ENCODE measurements at regions not wholly inside any gene's neighbourhood (a gene's known extent, or its start where the extent isn't known, plus 50 kb on each side); places are given as distances from the start of the nearest gene placed in this dataset.

- Mint-ChIP-seq H3K36me3 (no peaks in the 10 kb centered on the region), H3K9me3 (no peaks in the 10 kb centered on the region), H3K4me1 (peaks cover 10% of the 10 kb centered on the region; the same call in 1 of the 2 replicates), H3K27ac (no peak overlapping the region), H3K27me3 (ENCODE audit: low read depth) (no peaks in the 10 kb centered on the region), H3K4me3 (no peak overlapping the region)
- no peak for ATAC-seq
- DNase-seq (ENCODE audit: low spot score) = no peak
- ChIA-PET CTCF (no interaction called here), POLR2A (no interaction called here)
- TF ChIP-seq ZNF219 (CRISPR knock-in tag; IDR thresholded peaks at IDR 0.05; ENCODE audit: borderline replicate concordance) (no peak), ZNF281 (CRISPR knock-in tag; IDR thresholded peaks at IDR 0.05) (no peak), HMGXB4 (CRISPR knock-in tag; IDR thresholded peaks at IDR 0.05) (no peak), CBFB (CRISPR knock-in tag; IDR thresholded peaks at IDR 0.05; ENCODE audit: low read depth) (no peak)
- TF ChIP-seq, protein P1, sequence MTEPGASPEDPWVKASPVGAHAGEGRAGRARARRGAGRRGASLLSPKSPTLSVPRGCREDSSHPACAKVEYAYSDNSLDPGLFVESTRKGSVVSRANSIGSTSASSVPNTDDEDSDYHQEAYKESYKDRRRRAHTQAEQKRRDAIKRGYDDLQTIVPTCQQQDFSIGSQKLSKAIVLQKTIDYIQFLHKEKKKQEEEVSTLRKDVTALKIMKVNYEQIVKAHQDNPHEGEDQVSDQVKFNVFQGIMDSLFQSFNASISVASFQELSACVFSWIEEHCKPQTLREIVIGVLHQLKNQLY (CRISPR knock-in tag; IDR thresholded peaks at IDR 0.05) = no peak
- TF ChIP-seq, protein P2, sequence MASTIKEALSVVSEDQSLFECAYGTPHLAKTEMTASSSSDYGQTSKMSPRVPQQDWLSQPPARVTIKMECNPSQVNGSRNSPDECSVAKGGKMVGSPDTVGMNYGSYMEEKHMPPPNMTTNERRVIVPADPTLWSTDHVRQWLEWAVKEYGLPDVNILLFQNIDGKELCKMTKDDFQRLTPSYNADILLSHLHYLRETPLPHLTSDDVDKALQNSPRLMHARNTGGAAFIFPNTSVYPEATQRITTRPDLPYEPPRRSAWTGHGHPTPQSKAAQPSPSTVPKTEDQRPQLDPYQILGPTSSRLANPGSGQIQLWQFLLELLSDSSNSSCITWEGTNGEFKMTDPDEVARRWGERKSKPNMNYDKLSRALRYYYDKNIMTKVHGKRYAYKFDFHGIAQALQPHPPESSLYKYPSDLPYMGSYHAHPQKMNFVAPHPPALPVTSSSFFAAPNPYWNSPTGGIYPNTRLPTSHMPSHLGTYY (CRISPR knock-in tag; IDR thresholded peaks at IDR 0.05) = no peak
Observed at GRCh38 chr1:239662950-239663349, 276.6 kb downstream of the CHRM3 start.

DNA sequence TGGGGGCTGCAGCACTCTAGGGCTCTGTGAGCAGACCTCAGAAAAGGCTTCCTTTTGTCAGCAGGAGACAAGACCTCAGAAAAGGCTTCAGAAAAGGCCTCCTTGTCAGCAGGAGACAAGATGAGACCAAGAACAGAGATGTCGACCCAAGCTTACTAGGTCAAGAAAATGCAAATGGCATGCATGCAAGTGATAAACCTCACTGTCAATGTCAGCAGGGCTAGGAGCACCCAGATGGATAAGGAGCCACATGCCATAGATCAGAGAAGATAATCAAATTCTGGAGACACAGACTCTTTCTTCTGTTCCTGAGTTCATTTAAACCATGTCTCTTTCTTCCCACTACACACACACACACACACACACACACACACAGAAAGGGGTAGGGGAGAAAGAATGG, 285.9 kb downstream of the CHRM3 start:
- H3K4me3 Mint-ChIP-seq = no peak overlapping the region
- H3K36me3 Mint-ChIP-seq = no peaks in the 10 kb centered on the region; the same call in 1 of the 2 replicates
- no peaks in the 10 kb centered on the region for H3K9me3 Mint-ChIP-seq
- H3K27ac Mint-ChIP-seq = no peak overlapping the region
- no peak for TF ChIP-seq IRF2 (CRISPR knock-in tag; IDR thresholded peaks at IDR 0.05; ENCODE audit: borderline replicate concordance, low read depth)
- ChIA-PET POLR2A (no interaction called here), CTCF (no interaction called here)
- H3K4me1 Mint-ChIP-seq = peaks cover 47% of the 10 kb centered on the region
- H3K27me3 Mint-ChIP-seq (ENCODE audit: low read depth) = no peaks in the 10 kb centered on the region
- DNase-seq (ENCODE audit: low spot score) = no peak
- no peak for ATAC-seq

- Mint-ChIP-seq H3K9me3 (peaks cover 5% of the 10 kb centered on the region; the same call in 1 of the 2 replicates), H3K4me1 (peaks cover 36% of the 10 kb centered on the region), H3K4me3 (no peak overlapping the region), H3K27ac (peak overlapping the region; percentile 62; the same call in 1 of the 2 replicates), H3K36me3 (peaks cover 9% of the 10 kb centered on the region), H3K27me3 (ENCODE audit: low read depth) (no peaks in the 10 kb centered on the region)
- no peak for ATAC-seq
- DNase-seq (ENCODE audit: low spot score) = no peak
- ChIA-PET POLR2A (no interaction called here), CTCF (interaction anchor here (0.8 kb wide), 1 partner anchor 311 kb away, joined by 3 read pairs; no protein-coding TSS in a partner anchor)
- TF ChIP-seq SOX15 (CRISPR knock-in tag; IDR thresholded peaks at IDR 0.05) (no peak), OVOL2 (CRISPR knock-in tag; IDR thresholded peaks at IDR 0.05; ENCODE audit: borderline replicate concordance) (no peak), RORB (CRISPR knock-in tag; IDR thresholded peaks at IDR 0.05) (no peak), TP53 (CRISPR knock-in tag; IDR thresholded peaks at IDR 0.05) (no peak), PRDM15 (CRISPR knock-in tag; IDR thresholded peaks at IDR 0.05) (no peak), TEAD4 (CRISPR knock-in tag; IDR thresholded peaks at IDR 0.05) (no peak)
- TF ChIP-seq, protein P3, sequence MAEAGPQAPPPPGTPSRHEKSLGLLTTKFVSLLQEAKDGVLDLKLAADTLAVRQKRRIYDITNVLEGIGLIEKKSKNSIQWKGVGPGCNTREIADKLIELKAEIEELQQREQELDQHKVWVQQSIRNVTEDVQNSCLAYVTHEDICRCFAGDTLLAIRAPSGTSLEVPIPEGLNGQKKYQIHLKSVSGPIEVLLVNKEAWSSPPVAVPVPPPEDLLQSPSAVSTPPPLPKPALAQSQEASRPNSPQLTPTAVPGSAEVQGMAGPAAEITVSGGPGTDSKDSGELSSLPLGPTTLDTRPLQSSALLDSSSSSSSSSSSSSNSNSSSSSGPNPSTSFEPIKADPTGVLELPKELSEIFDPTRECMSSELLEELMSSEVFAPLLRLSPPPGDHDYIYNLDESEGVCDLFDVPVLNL (CRISPR knock-in tag; IDR thresholded peaks at IDR 0.05; ENCODE audit: borderline replicate concordance, low read depth) = no peak
- TF ChIP-seq, protein P4, sequence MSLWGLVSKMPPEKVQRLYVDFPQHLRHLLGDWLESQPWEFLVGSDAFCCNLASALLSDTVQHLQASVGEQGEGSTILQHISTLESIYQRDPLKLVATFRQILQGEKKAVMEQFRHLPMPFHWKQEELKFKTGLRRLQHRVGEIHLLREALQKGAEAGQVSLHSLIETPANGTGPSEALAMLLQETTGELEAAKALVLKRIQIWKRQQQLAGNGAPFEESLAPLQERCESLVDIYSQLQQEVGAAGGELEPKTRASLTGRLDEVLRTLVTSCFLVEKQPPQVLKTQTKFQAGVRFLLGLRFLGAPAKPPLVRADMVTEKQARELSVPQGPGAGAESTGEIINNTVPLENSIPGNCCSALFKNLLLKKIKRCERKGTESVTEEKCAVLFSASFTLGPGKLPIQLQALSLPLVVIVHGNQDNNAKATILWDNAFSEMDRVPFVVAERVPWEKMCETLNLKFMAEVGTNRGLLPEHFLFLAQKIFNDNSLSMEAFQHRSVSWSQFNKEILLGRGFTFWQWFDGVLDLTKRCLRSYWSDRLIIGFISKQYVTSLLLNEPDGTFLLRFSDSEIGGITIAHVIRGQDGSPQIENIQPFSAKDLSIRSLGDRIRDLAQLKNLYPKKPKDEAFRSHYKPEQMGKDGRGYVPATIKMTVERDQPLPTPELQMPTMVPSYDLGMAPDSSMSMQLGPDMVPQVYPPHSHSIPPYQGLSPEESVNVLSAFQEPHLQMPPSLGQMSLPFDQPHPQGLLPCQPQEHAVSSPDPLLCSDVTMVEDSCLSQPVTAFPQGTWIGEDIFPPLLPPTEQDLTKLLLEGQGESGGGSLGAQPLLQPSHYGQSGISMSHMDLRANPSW (CRISPR knock-in tag; conservative IDR thresholded peaks at IDR 0.05; ENCODE audit: low read depth) = no peak
Observed at GRCh38 chr1:239675735-239676134, 289.4 kb downstream of the CHRM3 start.

All from WTC11 (cell line).